ENCODE measurements at regions not wholly inside any gene's neighbourhood (a gene's known extent, or its start where the extent isn't known, plus 50 kb on each side); places are given as distances from the start of the nearest gene placed in this dataset.

GRCh38 chr3:148453781-148454191, 243.9 kb upstream of the AGTR1 start (continued):
- TF ChIP-seq ZBTB40 (IDR thresholded peaks at IDR 0.05; ENCODE audit: borderline replicate concordance) (no peak), STAT3 (IDR thresholded peaks at IDR 0.05; ENCODE audit: low read depth, low read length) (no peak), CBX3 (IDR thresholded peaks at IDR 0.05; ENCODE audit: borderline replicate concordance, low read depth) (no peak), DPF2 (IDR thresholded peaks at IDR 0.05) (no peak), IRF5 (IDR thresholded peaks at IDR 0.05; ENCODE audit: borderline replicate concordance) (no peak), SPI1 (IDR thresholded peaks at IDR 0.05; ENCODE audit: borderline replicate concordance, insufficient read depth, low read depth, low read length) (no peak), ATF2 (IDR thresholded peaks at IDR 0.05; ENCODE audit: low read length) (no peak)
